ENCODE measurements at regions not wholly inside any gene's neighbourhood (a gene's known extent, or its start where the extent isn't known, plus 50 kb on each side); places are given as distances from the start of the nearest gene placed in this dataset.
A peak's percentile ranks its signal among the peaks of the same experiment; 100 is the strongest.

- TF ChIP-seq POLR2A (IDR thresholded peaks at IDR 0.05) = no peak
- TF ChIP-seq CTCF (IDR thresholded peaks at IDR 0.05) = no peak
- ATAC-seq (no peak), DNase-seq (no peak)
- H3K9me3 ChIP-seq = no peaks in the 10 kb centered on the region
- H3K4me1 ChIP-seq = peaks cover 23% of the 10 kb centered on the region
- no peak overlapping the region for H3K4me3 ChIP-seq
- no peaks in the 10 kb centered on the region for H3K36me3 ChIP-seq (replicated peaks in 1 of 2; ENCODE audit: insufficient read depth in 1 of 2, low read depth in 2 of 2)
- H3K27ac ChIP-seq = no peak overlapping the region
- H3K27me3 ChIP-seq = no peaks in the 10 kb centered on the region
- intact Hi-C loops (cut with DNase I) = no loop called here
Observed at GRCh38 chr2:150178591-150178990, 308.9 kb downstream of the RND3 start.

- no peak for DNase-seq
- peak overlapping the region in 1 of 4 donors; percentile 41 for H3K27ac ChIP-seq
- intact Hi-C loops (cut with DNase I) = no loop called here
- H3K4me3 ChIP-seq = no peak overlapping the region
- H3K27me3 ChIP-seq = no peaks in the 10 kb centered on the region
- H3K36me3 ChIP-seq (replicated peaks in 1 of 2; ENCODE audit: insufficient read depth in 1 of 2, low read depth in 2 of 2) = no peaks in the 10 kb centered on the region
- 5 to 19% methylated on average over 1 of the region's 1 CpG for WGBS, 2 donors
- H3K9me3 ChIP-seq = no peaks in the 10 kb centered on the region
- no peak for TF ChIP-seq POLR2A (IDR thresholded peaks at IDR 0.05)
- no peak for TF ChIP-seq CTCF (IDR thresholded peaks at IDR 0.05)
- H3K4me1 ChIP-seq = peaks cover 23% of the 10 kb centered on the region
- peak; percentile 65 for ATAC-seq
Observed at GRCh38 chr2:150174971-150175421, 312.5 kb downstream of the RND3 start.

GRCh38 chr2:150174056-150174805 lies 313.2 kb downstream of the RND3 start:
- Histone ChIP-seq H3K9me3 (no peaks in the 10 kb centered on the region), H3K36me3 (replicated peaks in 1 of 2; ENCODE audit: insufficient read depth in 1 of 2, low read depth in 2 of 2) (no peaks in the 10 kb centered on the region), H3K27ac (peak overlapping the region in 1 of 4 donors; percentile 41), H3K27me3 (no peaks in the 10 kb centered on the region), H3K4me3 (no peak overlapping the region), H3K4me1 (peaks cover 28% of the 10 kb centered on the region)
- ATAC-seq (no peak), DNase-seq (no peak)
- 74 to 75% methylated on average over 2 of the region's 2 CpGs for WGBS, 2 donors
- TF ChIP-seq POLR2A (IDR thresholded peaks at IDR 0.05) (no peak), CTCF (IDR thresholded peaks at IDR 0.05) (no peak)
- intact Hi-C loops (cut with DNase I) = no loop called here

- TF ChIP-seq POLR2A (IDR thresholded peaks at IDR 0.05) = no peak
- no peak for TF ChIP-seq CTCF (IDR thresholded peaks at IDR 0.05)
- peaks cover 37% of the 10 kb centered on the region for H3K4me1 ChIP-seq
- no peak overlapping the region for H3K27ac ChIP-seq
- 92 to 100% methylated on average over 8 to 34 of the region's 43 CpGs for WGBS, 2 donors
- no peaks in the 10 kb centered on the region for H3K9me3 ChIP-seq
- ATAC-seq (no peak), DNase-seq (no peak)
- H3K4me3 ChIP-seq = no peak overlapping the region
- intact Hi-C loops (cut with DNase I) = no loop called here
- no peaks in the 10 kb centered on the region for H3K36me3 ChIP-seq (replicated peaks in 1 of 2; ENCODE audit: insufficient read depth in 1 of 2, low read depth in 2 of 2)
- H3K27me3 ChIP-seq = no peaks in the 10 kb centered on the region
Observed at GRCh38 chr2:150171065-150171548, 316.4 kb downstream of the RND3 start.

GRCh38 chr2:150169237-150169629 lies 318.2 kb downstream of the RND3 start:
- Histone ChIP-seq H3K27ac (peak overlapping the region in 2 of 4 donors; percentile 7 to 53), H3K9me3 (no peaks in the 10 kb centered on the region), H3K4me1 (peaks cover 27% of the 10 kb centered on the region), H3K27me3 (no peaks in the 10 kb centered on the region), H3K36me3 (replicated peaks in 1 of 2; ENCODE audit: insufficient read depth in 1 of 2, low read depth in 2 of 2) (no peaks in the 10 kb centered on the region), H3K4me3 (no peak overlapping the region)
- TF ChIP-seq POLR2A (IDR thresholded peaks at IDR 0.05) (no peak), CTCF (IDR thresholded peaks at IDR 0.05) (no peak)
- ATAC-seq = peak; percentile 82
- DNase-seq = peak; percentile 41 to 65 (median 58)
- intact Hi-C loops (cut with DNase I) = no loop called here
